ENCODE measurements at regions not wholly inside any gene's neighbourhood (a gene's known extent, or its start where the extent isn't known, plus 50 kb on each side); places are given as distances from the start of the nearest gene placed in this dataset.

- TF ChIP-seq POLR2A (IDR thresholded peaks at IDR 0.05; ENCODE audit: low read length) (no peak), GATA1 (IDR thresholded peaks at IDR 0.05; ENCODE audit: low read depth, low read length) (no peak)
Measured at GRCh38 chrX:446245-446644, 59.5 kb upstream of the PPP2R3B start.

Data from erythroblast (primary cell).